Nephron progenitor cell (in vitro differentiated cells): ENCODE measurements at regions not wholly inside any gene's neighbourhood (a gene's known extent, or its start where the extent isn't known, plus 50 kb on each side); places are given as distances from the start of the nearest gene placed in this dataset.
A peak's percentile ranks its signal among the peaks of the same experiment; 100 is the strongest.

Experiments used
- DNase-seq: peaks from one replicate; pipeline ENCODE4 v3.0.0; 2021
- H3K27ac Mint-ChIP-seq: 2 replicates; pipeline ENCODE4 v1.8.0; 2021; ENCODE audit warnings: mild to moderate bottlenecking, moderate library complexity, mixed read lengths
- H3K27me3 Mint-ChIP-seq: 2 replicates; pipeline ENCODE4 v1.8.0; 2021; ENCODE audit warnings: mild to moderate bottlenecking, low read depth, mixed read lengths; ENCODE audit not compliant: poor library complexity
- H3K36me3 Mint-ChIP-seq: 2 replicates; pipeline ENCODE4 v1.8.0; 2021; ENCODE audit warnings: low read depth, mixed read lengths
- H3K4me1 Mint-ChIP-seq: 2 replicates; pipeline ENCODE4 v1.8.0; 2021; ENCODE audit warnings: mixed read lengths
- H3K4me3 Mint-ChIP-seq: 2 replicates; pipeline ENCODE4 v1.8.0; 2021; ENCODE audit warnings: mild to moderate bottlenecking, moderate library complexity, mixed read lengths
- H3K9me3 Mint-ChIP-seq: 2 replicates; pipeline ENCODE4 v1.8.0; 2021; ENCODE audit warnings: mild to moderate bottlenecking, moderate library complexity, mixed read lengths
- CTCF ChIP-seq: fragments of 200-600 bp; sonication (generic); IDR thresholded peaks from 2 replicates; pipeline ENCODE4 v1.5.0; 2021; ENCODE audit warnings: antibody characterized with exemption

- H3K4me1 Mint-ChIP-seq: peaks cover 10% of the 10 kb centered on the region
- no peaks in the 10 kb centered on the region for H3K36me3 Mint-ChIP-seq
- H3K4me3 Mint-ChIP-seq: no peak overlapping the region
- DNase-seq: peak; percentile 19
- TF ChIP-seq CTCF: no peak
- H3K27me3 Mint-ChIP-seq: no peaks in the 10 kb centered on the region
- no peaks in the 10 kb centered on the region for H3K9me3 Mint-ChIP-seq
- H3K27ac Mint-ChIP-seq: no peak overlapping the region
These were observed 88.1 kb upstream of the ASIC2 start for GRCh38 chr17:33381201-33381600.

GRCh38 chr17:33383488-33384023 is 90.5 kb upstream of the ASIC2 start:
- Mint-ChIP-seq H3K27ac (no peak overlapping the region), H3K36me3 (no peaks in the 10 kb centered on the region), H3K27me3 (peaks cover 9% of the 10 kb centered on the region), H3K4me3 (no peak overlapping the region), H3K4me1 (peaks cover 10% of the 10 kb centered on the region), H3K9me3 (no peaks in the 10 kb centered on the region)
- no peak for TF ChIP-seq CTCF
- DNase-seq: no peak

GRCh38 chr17:33385133-33385532 is 92.0 kb upstream of the ASIC2 start:
- no peaks in the 10 kb centered on the region for H3K9me3 Mint-ChIP-seq
- no peaks in the 10 kb centered on the region for H3K36me3 Mint-ChIP-seq
- DNase-seq: peak; percentile 35
- no peak overlapping the region for H3K4me3 Mint-ChIP-seq
- H3K27ac Mint-ChIP-seq: no peak overlapping the region
- peaks cover 8% of the 10 kb centered on the region for H3K4me1 Mint-ChIP-seq
- TF ChIP-seq CTCF: no peak
- H3K27me3 Mint-ChIP-seq: peaks cover 9% of the 10 kb centered on the region

GRCh38 chr17:33385713-33386112 is 92.6 kb upstream of the ASIC2 start:
- no peak for DNase-seq
- Mint-ChIP-seq H3K4me1 (peaks cover 5% of the 10 kb centered on the region), H3K27ac (no peak overlapping the region), H3K9me3 (no peaks in the 10 kb centered on the region), H3K27me3 (peaks cover 9% of the 10 kb centered on the region), H3K4me3 (no peak overlapping the region), H3K36me3 (no peaks in the 10 kb centered on the region)
- TF ChIP-seq CTCF: no peak

- Mint-ChIP-seq H3K27me3 (peaks cover 16% of the 10 kb centered on the region), H3K9me3 (no peaks in the 10 kb centered on the region), H3K4me3 (no peak overlapping the region), H3K27ac (no peak overlapping the region), H3K36me3 (no peaks in the 10 kb centered on the region), H3K4me1 (no peaks in the 10 kb centered on the region)
- no peak for TF ChIP-seq CTCF
- DNase-seq: no peak
These were observed 94.3 kb upstream of the ASIC2 start for GRCh38 chr17:33387406-33387805.

- Mint-ChIP-seq H3K4me3 (no peak overlapping the region), H3K27me3 (peaks cover 24% of the 10 kb centered on the region), H3K4me1 (no peaks in the 10 kb centered on the region), H3K36me3 (no peaks in the 10 kb centered on the region), H3K27ac (no peak overlapping the region), H3K9me3 (no peaks in the 10 kb centered on the region)
- TF ChIP-seq CTCF: no peak
- no peak for DNase-seq
These were observed 96.5 kb upstream of the ASIC2 start for GRCh38 chr17:33389504-33390135.
